WTC11 (cell line): ENCODE measurements at regions not wholly inside any gene's neighbourhood (a gene's known extent, or its start where the extent isn't known, plus 50 kb on each side); places are given as distances from the start of the nearest gene placed in this dataset.

Experiments
- ELF4 ChIP-seq: sonication (generic); formaldehyde crosslinking; IDR thresholded peaks from 2 replicates; pipeline ENCODE4 v1.8.1; 2022; ENCODE audit warnings: low read depth, mild to moderate bottlenecking, moderate library complexity, missing genetic modification reagents
- ETV6 ChIP-seq: sonication (generic); formaldehyde crosslinking; IDR thresholded peaks from 2 replicates; pipeline ENCODE4 v1.8.1; 2022; ENCODE audit warnings: mild to moderate bottlenecking, missing genetic modification reagents
- JUN ChIP-seq: sonication (generic); formaldehyde crosslinking; IDR thresholded peaks from 2 replicates; pipeline ENCODE4 v1.8.0; 2023; ENCODE audit warnings: mild to moderate bottlenecking, missing genetic modification reagents
- SP1 ChIP-seq: sonication (generic); formaldehyde crosslinking; conservative IDR thresholded peaks from 2 replicates; pipeline ENCODE4 v1.8.1; 2022; ENCODE audit warnings: missing genetic modification reagents
- TF ChIP-seq, protein P1 (sequence below): fragments of 200-600 bp; IDR thresholded peaks from 2 replicates; pipeline ENCODE4 v1.8.0; 2022; ENCODE audit warnings: antibody characterized with exemption
- TF ChIP-seq, protein P2 (sequence below): fragments of 250-450 bp; sonication (Bioruptor Pico); conservative IDR thresholded peaks from 2 replicates; pipeline ENCODE4 v1.9.0; 2021; ENCODE audit warnings: mild to moderate bottlenecking
- TF ChIP-seq, protein P3 (sequence below): sonication (generic); formaldehyde crosslinking; IDR thresholded peaks from 2 replicates; pipeline ENCODE4 v1.8.0; 2022; ENCODE audit warnings: mild to moderate bottlenecking, missing genetic modification reagents

DNA sequence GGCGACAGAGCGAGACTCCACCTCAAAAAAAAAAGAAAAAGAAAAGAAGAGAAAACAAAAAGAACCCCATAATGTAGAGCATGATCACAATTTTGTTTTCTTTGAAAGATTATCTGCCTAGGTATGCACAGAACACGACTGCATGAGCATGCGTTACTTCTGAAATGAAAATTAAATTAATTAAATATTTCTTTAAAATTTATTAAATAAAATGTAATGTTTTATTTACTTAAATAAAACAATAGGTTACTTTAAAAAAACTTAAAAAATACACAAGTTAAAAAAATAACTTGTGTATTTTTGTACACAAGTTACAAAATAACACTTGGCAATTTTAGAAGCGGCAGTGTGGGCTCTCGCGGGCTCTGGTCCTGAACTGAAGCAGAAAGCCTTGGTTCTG lies 107.8 kb downstream of the TFAP2A start:
- TF ChIP-seq, protein P1, sequence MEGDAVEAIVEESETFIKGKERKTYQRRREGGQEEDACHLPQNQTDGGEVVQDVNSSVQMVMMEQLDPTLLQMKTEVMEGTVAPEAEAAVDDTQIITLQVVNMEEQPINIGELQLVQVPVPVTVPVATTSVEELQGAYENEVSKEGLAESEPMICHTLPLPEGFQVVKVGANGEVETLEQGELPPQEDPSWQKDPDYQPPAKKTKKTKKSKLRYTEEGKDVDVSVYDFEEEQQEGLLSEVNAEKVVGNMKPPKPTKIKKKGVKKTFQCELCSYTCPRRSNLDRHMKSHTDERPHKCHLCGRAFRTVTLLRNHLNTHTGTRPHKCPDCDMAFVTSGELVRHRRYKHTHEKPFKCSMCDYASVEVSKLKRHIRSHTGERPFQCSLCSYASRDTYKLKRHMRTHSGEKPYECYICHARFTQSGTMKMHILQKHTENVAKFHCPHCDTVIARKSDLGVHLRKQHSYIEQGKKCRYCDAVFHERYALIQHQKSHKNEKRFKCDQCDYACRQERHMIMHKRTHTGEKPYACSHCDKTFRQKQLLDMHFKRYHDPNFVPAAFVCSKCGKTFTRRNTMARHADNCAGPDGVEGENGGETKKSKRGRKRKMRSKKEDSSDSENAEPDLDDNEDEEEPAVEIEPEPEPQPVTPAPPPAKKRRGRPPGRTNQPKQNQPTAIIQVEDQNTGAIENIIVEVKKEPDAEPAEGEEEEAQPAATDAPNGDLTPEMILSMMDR = no peak
- TF ChIP-seq, protein P2, sequence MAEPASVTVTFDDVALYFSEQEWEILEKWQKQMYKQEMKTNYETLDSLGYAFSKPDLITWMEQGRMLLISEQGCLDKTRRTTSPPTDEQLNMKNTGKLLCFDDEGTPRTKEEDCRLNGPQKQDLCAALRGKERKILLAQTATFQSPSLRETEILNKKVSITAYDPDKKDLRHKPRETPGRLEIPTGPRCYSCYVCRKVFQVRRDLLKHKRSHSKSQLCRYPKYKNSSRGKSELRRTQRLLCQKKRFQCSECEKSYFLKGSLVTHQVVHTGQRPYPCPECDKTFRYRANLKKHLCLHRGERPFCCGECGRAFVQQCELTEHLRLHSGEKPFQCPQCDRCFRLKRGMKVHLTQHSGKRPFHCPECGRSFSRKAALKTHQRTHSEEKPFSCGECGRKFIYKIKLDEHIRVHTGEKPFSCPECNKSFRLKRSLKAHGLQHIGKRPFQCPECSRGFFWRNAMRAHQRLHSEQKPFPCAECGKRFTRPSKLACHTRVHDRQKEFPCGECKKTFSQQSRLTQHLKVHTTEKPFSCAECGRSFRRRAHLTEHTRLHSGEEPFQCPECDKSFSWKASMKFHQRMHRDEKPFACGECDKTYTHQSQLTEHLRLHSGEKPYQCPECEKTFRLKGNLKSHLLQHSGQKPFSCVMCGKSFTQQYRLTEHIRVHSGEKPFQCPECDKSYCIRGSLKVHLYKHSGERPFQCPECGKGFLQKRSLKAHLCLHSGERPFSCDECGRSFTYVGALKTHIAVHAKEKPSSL (CRISPR knock-in tag) = no peak
- TF ChIP-seq ELF4 = no peak
- TF ChIP-seq ETV6 (CRISPR knock-in tag) = no peak
- no peak for TF ChIP-seq SP1
- TF ChIP-seq, protein P3, sequence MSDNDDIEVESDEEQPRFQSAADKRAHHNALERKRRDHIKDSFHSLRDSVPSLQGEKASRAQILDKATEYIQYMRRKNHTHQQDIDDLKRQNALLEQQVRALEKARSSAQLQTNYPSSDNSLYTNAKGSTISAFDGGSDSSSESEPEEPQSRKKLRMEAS = no peak
- TF ChIP-seq JUN = no peak
